HCT116 (cell line): ENCODE measurements at regions not wholly inside any gene's neighbourhood (a gene's known extent, or its start where the extent isn't known, plus 50 kb on each side); places are given as distances from the start of the nearest gene placed in this dataset.

Source experiments
- ATAC-seq: fragments of 200-7000 bp; cut with Tn5 transposase; 2 replicates; pipeline ENCODE4 v1.9.1; 2020; ENCODE audit warnings: mild to moderate bottlenecking, moderate library complexity
- BruUV-seq: library from RNA; stranded (reverse); fragments of 400-500 nt; replicated peaks from 2 replicates; lab custom pipeline; 2021; lab: Mats Ljungman, UMichigan
- CTCF ChIA-PET: fragments of 300-600 bp; sonication (Branson Sonifier 250); formaldehyde crosslinking; loops from one replicate; lab custom pipeline; 2021; ENCODE audit warnings: antibody characterized with exemption; lab: Charles Lee
- POLR2A ChIA-PET: fragments of 300-600, 350-600 bp; sonication (Branson Sonifier 250); formaldehyde crosslinking; loops from one replicate; lab custom pipeline; 2021; ENCODE audit warnings: antibody characterized with exemption; lab: Charles Lee
- RAD21 ChIA-PET, 2 experiments: fragments of 300-600 bp; sonication (Branson Sonifier 250); formaldehyde crosslinking; loops; one replicate each; lab custom pipeline; 2023; ENCODE audit warnings: low total read pairs in 2 of 2; ENCODE audit not compliant: uncharacterized antibody in 2 of 2, unreplicated experiment in 2 of 2, low non-redundant PET in 1 of 2; lab: Charles Lee
- DNase-seq: peaks from one replicate; pipeline ENCODE4 v3.0.0-alpha.2; 2010; ENCODE audit warnings: low read depth, low spot score
- H2AFZ ChIP-seq: fragments of 200-600 bp; shearing (Covaris generic), sonication (generic); 2 replicates; pipeline ENCODE4 v1.6.1; 2017; ENCODE audit warnings: low read depth, mixed run types, mixed read lengths, antibody characterized with exemption, low read length; ENCODE audit not compliant: poor library complexity, severe bottlenecking
- H3K27ac ChIP-seq: 2 replicates; pipeline ENCODE4 v1.5.1; 2012; ENCODE audit warnings: low read depth, low read length
- H3K27me3 ChIP-seq: fragments of 200-600 bp; sonication (generic); 2 replicates; pipeline ENCODE4 v1.6.1; 2016; ENCODE audit warnings: mixed run types, low read length, mixed read lengths; ENCODE audit not compliant: insufficient read depth
- H3K36me3 ChIP-seq, 2 experiments: fragments of 200-500 bp in 1 of 2; fragments of 200-600 bp in 1 of 2; sonication (Bioruptor generic) in 1 of 2; sonication (generic) in 1 of 2; 2 replicates each; pipeline versions ENCODE4 v1.5.1 to v1.6.1; 2014 to 2016; ENCODE audit warnings: low read length in 2 of 2, inconsistent platforms in 1 of 2, mixed read lengths in 1 of 2, mixed run types in 1 of 2; ENCODE audit not compliant: insufficient read depth in 2 of 2, control insufficient read depth in 1 of 2
- H3K4me1 ChIP-seq, 2 experiments: fragments of 200-600 bp in 1 of 2; sonication (generic) in 1 of 2; 2 replicates each; pipeline versions ENCODE4 v1.5.1 to v1.6.1; 2012 to 2017; ENCODE audit warnings: low read length in 2 of 2, inconsistent platforms in 1 of 2, mild to moderate bottlenecking in 1 of 2, mixed read lengths in 1 of 2, mixed run types in 1 of 2, moderate library complexity in 1 of 2; ENCODE audit not compliant: insufficient read depth in 2 of 2, control insufficient read depth in 1 of 2
- H3K4me2 ChIP-seq: fragments of 200-600 bp; sonication (generic); 2 replicates; pipeline ENCODE4 v1.6.1; 2017; ENCODE audit warnings: mixed run types, low read length, mixed read lengths
- H3K4me3 ChIP-seq, 2 experiments: fragments of 200-600 bp in 1 of 2; sonication (generic) in 1 of 2; replicated peaks in 1 of 2; 2 replicates each; pipeline ENCODE4 v1.5.1; 2011 to 2016; ENCODE audit warnings: low read length in 2 of 2, control low read depth in 1 of 2, low read depth in 1 of 2, mild to moderate bottlenecking in 1 of 2, mixed read lengths in 1 of 2, mixed run types in 1 of 2
- H3K79me2 ChIP-seq: fragments of 200-600 bp; sonication (generic); 2 replicates; pipeline ENCODE4 v1.6.1; 2017; ENCODE audit warnings: mild to moderate bottlenecking, mixed run types, low read length, moderate library complexity, mixed read lengths; ENCODE audit not compliant: insufficient read depth
- H3K9ac ChIP-seq: fragments of 200-600 bp; sonication (generic); 2 replicates; pipeline ENCODE4 v1.6.1; 2016; ENCODE audit warnings: low read length, mixed read lengths
- H3K9me2 ChIP-seq: fragments of 200-600 bp; sonication (generic), shearing (Covaris generic); 2 replicates; pipeline ENCODE4 v1.6.1; 2017; ENCODE audit warnings: mixed run types, mild to moderate bottlenecking, moderate library complexity; ENCODE audit not compliant: insufficient read depth
- H3K9me3 ChIP-seq, 2 experiments: fragments of 200-500 bp in 1 of 2; fragments of 200-600 bp in 1 of 2; sonication (Bioruptor generic) in 1 of 2; sonication (generic) in 1 of 2; 2 replicates each; pipeline ENCODE4 v1.6.1; 2014 to 2017; ENCODE audit warnings: low read length in 2 of 2, mixed read lengths in 2 of 2, inconsistent platforms in 1 of 2, low read depth in 1 of 2, mild to moderate bottlenecking in 1 of 2, mixed run types in 1 of 2, moderate library complexity in 1 of 2; ENCODE audit not compliant: control insufficient read depth in 1 of 2, insufficient read depth in 1 of 2
- H4K20me1 ChIP-seq: fragments of 200-600 bp; sonication (generic), shearing (Covaris generic); 2 replicates; pipeline ENCODE4 v1.6.1; 2017; ENCODE audit warnings: mixed run types, mild to moderate bottlenecking, moderate library complexity; ENCODE audit not compliant: insufficient read depth
- ATF3 ChIP-seq: IDR thresholded peaks from 2 replicates; pipeline ENCODE4 v1.6.1; 2012
- CBX3 ChIP-seq: IDR thresholded peaks from 2 replicates; pipeline ENCODE4 v1.6.1; 2012; ENCODE audit warnings: low read depth
- EGR1 ChIP-seq: IDR thresholded peaks from 2 replicates; pipeline ENCODE4 v1.6.1; 2012; ENCODE audit warnings: low read depth
- EZH2 ChIP-seq: fragments of 200-600 bp; sonication (generic); IDR thresholded peaks from 2 replicates; pipeline ENCODE4 v1.6.1; 2017; ENCODE audit warnings: antibody characterized with exemption, mixed run types
- FOSL1 ChIP-seq: IDR thresholded peaks from 2 replicates; pipeline ENCODE4 v1.6.1; 2012; ENCODE audit warnings: low read depth
- JUND ChIP-seq: IDR thresholded peaks from 2 replicates; pipeline ENCODE4 v1.6.1; 2012
- POLR2A ChIP-seq: IDR thresholded peaks from 2 replicates; pipeline ENCODE4 v1.7.0; 2011; ENCODE audit warnings: borderline replicate concordance; ENCODE audit not compliant: insufficient read depth, insufficient read length; ENCODE audit errors: extremely low read depth
- RAD21 ChIP-seq: IDR thresholded peaks from 2 replicates; pipeline ENCODE4 v1.6.1; 2012; ENCODE audit warnings: low read depth, mild to moderate bottlenecking
- SIN3A ChIP-seq: IDR thresholded peaks from 2 replicates; pipeline ENCODE4 v1.6.1; 2012; ENCODE audit warnings: low read depth
- SRF ChIP-seq: IDR thresholded peaks from 2 replicates; pipeline ENCODE4 v1.6.1; 2012; ENCODE audit warnings: low read depth
- TCF7L2 ChIP-seq: IDR thresholded peaks from 2 replicates; pipeline ENCODE4 v1.7.0; 2011; ENCODE audit warnings: borderline replicate concordance, inconsistent platforms; ENCODE audit not compliant: insufficient read depth, insufficient read length; ENCODE audit errors: extremely low read depth
- ZNF274 ChIP-seq: fragments of 200-500 bp; sonication (Bioruptor generic); IDR thresholded peaks from 2 replicates; pipeline ENCODE4 v1.6.1; 2014; ENCODE audit warnings: mild to moderate bottlenecking, low read depth, low read length, inconsistent platforms
- intact Hi-C: fragments of 100-400 bp; cut with micrococcal nuclease; formaldehyde crosslinking; loops from 2 replicates; pipeline ENCODE4 v1.10.0; 2022
- TF ChIP-seq, protein P1 (sequence below): IDR thresholded peaks from 2 replicates; pipeline ENCODE4 v1.6.1; 2011; ENCODE audit warnings: mild to moderate bottlenecking, low read length, moderate library complexity; ENCODE audit not compliant: insufficient replicate concordance; ENCODE audit errors: extremely low read depth

DNA sequence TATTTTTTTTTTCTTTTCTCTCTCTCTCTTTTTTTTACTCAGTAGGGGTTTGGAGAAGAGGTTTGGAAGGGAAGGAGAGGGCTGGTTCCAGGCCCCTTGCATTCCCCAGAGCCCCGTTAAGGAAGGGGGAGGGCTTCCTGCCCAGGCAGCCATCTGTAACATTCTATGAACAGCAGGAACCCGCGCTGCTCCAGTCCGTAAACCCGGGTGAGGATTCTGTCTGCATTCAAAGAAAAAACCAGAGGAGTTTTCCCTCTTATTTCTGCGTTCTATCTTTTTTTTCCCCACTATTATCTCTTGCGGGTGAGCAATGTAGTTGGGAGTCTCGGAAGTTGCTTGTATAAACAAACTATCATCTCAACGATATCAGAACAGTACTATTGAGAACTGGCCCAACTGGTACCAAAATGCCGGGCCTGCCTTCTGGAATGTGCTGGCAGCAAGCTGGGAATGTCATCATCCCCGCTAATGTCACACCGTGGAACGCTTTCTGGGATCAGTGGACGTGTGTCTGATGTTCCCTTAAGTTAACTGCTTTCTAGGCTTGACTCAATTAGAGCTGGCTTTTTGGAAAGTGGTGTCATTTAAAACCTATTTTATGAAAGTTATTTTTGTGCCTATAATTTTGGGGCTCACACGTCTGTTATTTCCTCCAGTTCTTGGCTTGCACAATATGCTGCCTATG lies 153.1 kb upstream of the MEOX2 start:
- H2AFZ ChIP-seq = no peak overlapping the region
- ChIA-PET CTCF (no interaction called here), POLR2A (no interaction called here), RAD21 (no interaction called here)
- no peak for DNase-seq
- no peaks in the 10 kb centered on the region for H4K20me1 ChIP-seq
- ATAC-seq = no peak
- H3K9me2 ChIP-seq = no peaks in the 10 kb centered on the region; the same call in 1 of the 2 replicates
- no peak overlapping the region for H3K9ac ChIP-seq
- intact Hi-C loops = no loop called here
- H3K27ac ChIP-seq = no peak overlapping the region
- H3K36me3 ChIP-seq = no peaks in the 10 kb centered on the region
- H3K4me3 ChIP-seq = no peak overlapping the region
- no peaks in the 10 kb centered on the region for H3K9me3 ChIP-seq
- H3K4me1 ChIP-seq = no peaks in the 10 kb centered on the region
- no TSS peak for BruUV-seq
- TF ChIP-seq EGR1 = no peak
- TF ChIP-seq, protein P1, sequence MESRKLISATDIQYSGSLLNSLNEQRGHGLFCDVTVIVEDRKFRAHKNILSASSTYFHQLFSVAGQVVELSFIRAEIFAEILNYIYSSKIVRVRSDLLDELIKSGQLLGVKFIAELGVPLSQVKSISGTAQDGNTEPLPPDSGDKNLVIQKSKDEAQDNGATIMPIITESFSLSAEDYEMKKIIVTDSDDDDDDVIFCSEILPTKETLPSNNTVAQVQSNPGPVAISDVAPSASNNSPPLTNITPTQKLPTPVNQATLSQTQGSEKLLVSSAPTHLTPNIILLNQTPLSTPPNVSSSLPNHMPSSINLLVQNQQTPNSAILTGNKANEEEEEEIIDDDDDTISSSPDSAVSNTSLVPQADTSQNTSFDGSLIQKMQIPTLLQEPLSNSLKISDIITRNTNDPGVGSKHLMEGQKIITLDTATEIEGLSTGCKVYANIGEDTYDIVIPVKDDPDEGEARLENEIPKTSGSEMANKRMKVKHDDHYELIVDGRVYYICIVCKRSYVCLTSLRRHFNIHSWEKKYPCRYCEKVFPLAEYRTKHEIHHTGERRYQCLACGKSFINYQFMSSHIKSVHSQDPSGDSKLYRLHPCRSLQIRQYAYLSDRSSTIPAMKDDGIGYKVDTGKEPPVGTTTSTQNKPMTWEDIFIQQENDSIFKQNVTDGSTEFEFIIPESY = no peak
- TF ChIP-seq TCF7L2 = no peak
- H3K79me2 ChIP-seq = no peaks in the 10 kb centered on the region
- H3K4me2 ChIP-seq = no peak overlapping the region
- no peaks in the 10 kb centered on the region for H3K27me3 ChIP-seq

GRCh38 chr7:15838265-15838664 lies 151.8 kb upstream of the MEOX2 start:
- DNase-seq (no peak), ATAC-seq (no peak)
- no peak overlapping the region for H3K4me2 ChIP-seq
- no peak overlapping the region for H3K27ac ChIP-seq
- POLR2A ChIA-PET = no interaction called here
- H3K36me3 ChIP-seq = no peaks in the 10 kb centered on the region
- H3K4me3 ChIP-seq = no peak overlapping the region
- intact Hi-C loops = no loop called here
- RAD21 ChIA-PET = no interaction called here
- no peak for TF ChIP-seq RAD21
- TF ChIP-seq EZH2 = no peak
- TF ChIP-seq JUND = no peak
- TF ChIP-seq CBX3 = no peak
- no peak for TF ChIP-seq SIN3A
- TF ChIP-seq FOSL1 = no peak
- TF ChIP-seq POLR2A = no peak
- TF ChIP-seq ZNF274 = no peak
- TF ChIP-seq SRF = no peak
- TF ChIP-seq, protein P1 = no peak
- TF ChIP-seq ATF3 = no peak
- TF ChIP-seq, all 23 proteins: peak for 0
- no peaks in the 10 kb centered on the region; the same call in 1 of the 2 replicates for H3K9me2 ChIP-seq
- no peaks in the 10 kb centered on the region for H3K27me3 ChIP-seq
- no peak overlapping the region for H3K9ac ChIP-seq
- no TSS peak for BruUV-seq
- no peak overlapping the region for H2AFZ ChIP-seq
- H4K20me1 ChIP-seq = no peaks in the 10 kb centered on the region
- no peaks in the 10 kb centered on the region for H3K9me3 ChIP-seq
- CTCF ChIA-PET = no interaction called here
- H3K4me1 ChIP-seq = no peaks in the 10 kb centered on the region
- H3K79me2 ChIP-seq = no peaks in the 10 kb centered on the region
